ENCODE measurements at regions not wholly inside any gene's neighbourhood (a gene's known extent, or its start where the extent isn't known, plus 50 kb on each side); places are given as distances from the start of the nearest gene placed in this dataset.

DNA sequence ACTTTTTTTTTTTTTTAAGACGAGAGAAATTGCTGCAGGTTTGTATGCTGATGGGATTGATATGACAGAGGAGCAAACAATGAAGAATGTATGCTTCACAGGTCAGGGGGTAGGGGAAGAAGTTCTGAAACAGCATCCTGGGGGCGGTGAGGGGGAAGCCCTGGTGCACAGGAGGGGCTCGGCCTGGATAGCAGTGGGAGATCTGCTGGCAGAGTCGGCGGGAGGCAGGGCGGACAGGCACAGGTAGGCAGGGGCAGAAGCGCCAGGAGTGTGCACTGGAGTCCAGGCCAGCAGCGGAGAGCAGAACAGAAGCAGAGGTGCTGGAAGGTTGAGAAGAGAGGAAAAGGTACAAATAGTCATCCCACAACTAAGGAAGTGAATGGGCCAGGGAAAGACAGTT lies 175.4 kb downstream of the SNX10 start:
- no peak for DNase-seq (ENCODE audit: low read depth in 1 of 2, low spot score in 2 of 2)
- ChIA-PET CTCF (ENCODE audit: partially characterized antibody) (no interaction called here), POLR2A (ENCODE audit: partially characterized antibody) (no interaction called here)
- Histone ChIP-seq H3K56ac (replicated peaks; ENCODE audit: insufficient read length, low read depth, low read length) (no peak overlapping the region), H4K8ac (ENCODE audit: extremely low read depth, insufficient read depth, low read length) (no peak overlapping the region), H3K18ac (ENCODE audit: extremely low read depth, low read length) (no peak overlapping the region), H3K27ac (ENCODE audit: low read depth, low read length) (no peak overlapping the region), H3K23me2 (ENCODE audit: low read depth, low read length) (peaks cover 2% of the 10 kb centered on the region; the same call in 1 of the 2 replicates), H2AK5ac (ENCODE audit: low read depth, low read length) (no peak overlapping the region), H4K20me1 (replicated peaks in 1 of 2; ENCODE audit: control insufficient read depth in 1 of 2, insufficient read depth in 2 of 2, low read length in 2 of 2) (no peaks in the 10 kb centered on the region), H2BK15ac (ENCODE audit: low read length) (no peak overlapping the region), H2BK5ac (ENCODE audit: low read depth, low read length) (no peak overlapping the region), H3K27me3 (replicated peaks in 1 of 4; ENCODE audit: control insufficient read depth in 3 of 4, extremely low read depth in 1 of 4, insufficient read depth in 3 of 4, low read length in 3 of 4) (no peaks in the 10 kb centered on the region; a peak in 1 of 7 replicates), H4K91ac (replicated peaks; ENCODE audit: insufficient read length, low read length) (no peak overlapping the region), H3K36me3 (ENCODE audit: control insufficient read depth in 2 of 4, insufficient read depth in 4 of 4, low read length in 3 of 4) (no peaks in the 10 kb centered on the region), H3K14ac (ENCODE audit: insufficient read length) (no peak overlapping the region), H3K4ac (replicated peaks; ENCODE audit: insufficient read length, low read depth, low read length) (no peak overlapping the region), H2AFZ (ENCODE audit: low read length) (no peak overlapping the region), H3K4me2 (ENCODE audit: insufficient read depth in 1 of 2, low read depth in 2 of 2, low read length in 2 of 2) (no peak overlapping the region), H3K79me2 (ENCODE audit: control insufficient read depth in 1 of 2, insufficient read depth in 2 of 2, low read length in 2 of 2) (no peaks in the 10 kb centered on the region), H3K4me1 (replicated peaks in 1 of 4; ENCODE audit: control insufficient read depth in 3 of 4, insufficient read depth in 4 of 4, low read length in 3 of 4) (no peaks in the 10 kb centered on the region), H2BK120ac (replicated peaks; ENCODE audit: low read depth, low read length) (no peak overlapping the region), H2BK20ac (ENCODE audit: low read length) (no peak overlapping the region), H3K23ac (ENCODE audit: insufficient read length) (no peak overlapping the region), H2BK12ac (ENCODE audit: low read depth, low read length) (no peak overlapping the region), H3K9me3 (ENCODE audit: insufficient read depth in 2 of 2, low read depth in 1 of 2, low read length in 1 of 2) (no peaks in the 10 kb centered on the region), H3K79me1 (ENCODE audit: low read depth, low read length) (no peaks in the 10 kb centered on the region), H3K9ac (replicated peaks in 1 of 4; ENCODE audit: extremely low read depth in 1 of 4, low read depth in 3 of 4, low read length in 3 of 4) (no peak overlapping the region), H4K5ac (ENCODE audit: insufficient read length, low read depth, low read length) (no peak overlapping the region), H3K4me3 (ENCODE audit: extremely low read depth in 1 of 4, insufficient read depth in 2 of 4, low read depth in 3 of 4, low read length in 4 of 4) (no peak overlapping the region)
- no peak for FAIRE-seq
- WGBS, 2 experiments (ENCODE audit: extremely low coverage in 1 of 2, insufficient coverage in 1 of 2, insufficient read length in 1 of 2, insufficient replicate concordance in 2 of 2, low coverage in 1 of 2, low lambda C conversion rate in 2 of 2, missing lambda C conversion rate in 1 of 2) = 93% methylated on average over 8 of the region's 8 CpGs; no CpG with 5 or more reads in 1 of the 2 experiments
- TF ChIP-seq RXRA (IDR thresholded peaks at IDR 0.05; ENCODE audit: insufficient read depth, low read depth, low read length) = no peak
